H1 (cell line): ENCODE measurements at regions not wholly inside any gene's neighbourhood (a gene's known extent, or its start where the extent isn't known, plus 50 kb on each side); places are given as distances from the start of the nearest gene placed in this dataset.

Source experiments
- BRCA1 ChIP-seq: IDR thresholded peaks from 2 replicates; pipeline ENCODE4 v1.6.1; 2012; ENCODE audit warnings: low read depth, low read length, improper control_type of control experiment
- CBX8 ChIP-seq: fragments of 300-800, 300-1000 bp; sonication (generic); IDR thresholded peaks from 2 replicates; pipeline ENCODE4 v1.7.1; 2016; ENCODE audit warnings: low read depth, low read length, borderline replicate concordance
- EP300 ChIP-seq, 2 experiments: IDR thresholded peaks; 1 replicate in 1 of 2; 2 replicates in 1 of 2; pipeline ENCODE4 v1.6.1; 2011 to 2012; ENCODE audit warnings: low read depth in 2 of 2, low read length in 2 of 2, mild to moderate bottlenecking in 2 of 2, borderline replicate concordance in 1 of 2, inconsistent platforms in 1 of 2, moderate library complexity in 1 of 2
- GABPA ChIP-seq: IDR thresholded peaks from 2 replicates; pipeline ENCODE4 v1.6.1; 2011; ENCODE audit warnings: mild to moderate bottlenecking, low read length, moderate library complexity, borderline replicate concordance; ENCODE audit not compliant: insufficient read depth
- JUND ChIP-seq: IDR thresholded peaks from 2 replicates; pipeline ENCODE4 v1.6.1; 2011; ENCODE audit warnings: mild to moderate bottlenecking, improper control_type of control experiment, low read length

- TF ChIP-seq GABPA (no peak), CBX8 (no peak), BRCA1 (no peak), JUND (no peak), EP300 (IDR thresholded peaks at IDR 0.05; ENCODE audit: borderline replicate concordance in 1 of 2, low read depth in 2 of 2, low read length in 2 of 2) (no peak)
These were observed 503.5 kb downstream of the EDEM1 start (continued) for GRCh38 chr3:5690904-5691532.
